ENCODE measurements at regions not wholly inside any gene's neighbourhood (a gene's known extent, or its start where the extent isn't known, plus 50 kb on each side); places are given as distances from the start of the nearest gene placed in this dataset.
"Not testable (repeated sequence)": the region's sequence is repeated elsewhere in the genome, so short reads cannot be mapped to it uniquely, and the experiment has no call there.

DNA sequence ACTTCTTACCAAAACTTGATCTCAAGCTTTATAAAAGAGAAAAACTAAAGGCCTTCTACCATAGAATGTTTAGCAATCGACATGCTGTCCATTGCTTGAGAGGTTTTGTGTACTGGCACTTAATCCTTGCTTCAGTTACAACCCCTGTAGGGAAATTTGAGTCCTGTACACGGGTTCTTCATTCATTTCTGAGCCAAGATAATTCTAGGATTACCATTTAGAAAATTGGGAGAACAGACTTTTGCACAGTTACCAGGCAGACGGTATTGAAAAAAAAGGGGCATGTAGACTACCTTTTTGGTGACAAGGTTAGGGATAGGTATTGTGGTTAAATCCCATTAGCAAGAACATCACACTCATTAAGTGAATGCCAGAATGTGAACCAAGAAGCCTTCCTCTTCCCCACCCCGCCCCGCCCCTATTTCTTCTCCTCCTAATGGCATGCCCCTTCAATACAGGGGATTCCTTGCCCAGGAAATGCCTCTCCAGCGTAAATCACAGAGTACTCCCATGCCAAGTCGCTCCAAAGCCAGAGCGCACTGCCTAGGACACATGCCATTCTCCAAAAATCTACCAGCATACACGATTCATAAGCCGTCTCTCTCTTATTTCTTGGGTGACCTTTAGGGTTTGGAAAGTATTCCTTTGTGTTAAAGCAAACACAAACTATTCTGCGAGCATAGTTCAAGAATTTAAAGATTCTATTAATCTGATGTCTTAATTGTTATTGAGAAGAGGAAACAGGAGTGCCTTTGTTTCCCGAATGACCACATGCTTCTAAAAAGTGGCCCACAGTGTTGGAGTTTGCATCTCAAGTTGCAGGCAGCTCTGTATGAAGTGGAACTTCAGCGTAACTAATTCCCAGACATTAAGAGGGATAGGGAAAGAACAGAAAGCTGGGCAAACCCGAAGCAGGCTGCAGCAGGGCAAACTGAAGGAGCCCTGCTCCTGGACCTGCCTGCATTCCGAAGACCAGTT, 164.0 kb upstream of the NR2F2 start:
- no peak for DNase-seq
- H3K4me1 ChIP-seq = no peaks in the 10 kb centered on the region
- H3K9me3 ChIP-seq = no peaks in the 10 kb centered on the region
- H3K4me3 ChIP-seq (ENCODE audit: low read depth, low read length) = no peak overlapping the region
- TF ChIP-seq, protein P1, sequence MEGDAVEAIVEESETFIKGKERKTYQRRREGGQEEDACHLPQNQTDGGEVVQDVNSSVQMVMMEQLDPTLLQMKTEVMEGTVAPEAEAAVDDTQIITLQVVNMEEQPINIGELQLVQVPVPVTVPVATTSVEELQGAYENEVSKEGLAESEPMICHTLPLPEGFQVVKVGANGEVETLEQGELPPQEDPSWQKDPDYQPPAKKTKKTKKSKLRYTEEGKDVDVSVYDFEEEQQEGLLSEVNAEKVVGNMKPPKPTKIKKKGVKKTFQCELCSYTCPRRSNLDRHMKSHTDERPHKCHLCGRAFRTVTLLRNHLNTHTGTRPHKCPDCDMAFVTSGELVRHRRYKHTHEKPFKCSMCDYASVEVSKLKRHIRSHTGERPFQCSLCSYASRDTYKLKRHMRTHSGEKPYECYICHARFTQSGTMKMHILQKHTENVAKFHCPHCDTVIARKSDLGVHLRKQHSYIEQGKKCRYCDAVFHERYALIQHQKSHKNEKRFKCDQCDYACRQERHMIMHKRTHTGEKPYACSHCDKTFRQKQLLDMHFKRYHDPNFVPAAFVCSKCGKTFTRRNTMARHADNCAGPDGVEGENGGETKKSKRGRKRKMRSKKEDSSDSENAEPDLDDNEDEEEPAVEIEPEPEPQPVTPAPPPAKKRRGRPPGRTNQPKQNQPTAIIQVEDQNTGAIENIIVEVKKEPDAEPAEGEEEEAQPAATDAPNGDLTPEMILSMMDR (IDR thresholded peaks at IDR 0.05; ENCODE audit: low read depth, low read length) = no peak
- H3K36me3 ChIP-seq = no peaks in the 10 kb centered on the region
- H3K27me3 ChIP-seq = peaks cover 3% of the 10 kb centered on the region; the same call in 1 of the 2 replicates

DNA sequence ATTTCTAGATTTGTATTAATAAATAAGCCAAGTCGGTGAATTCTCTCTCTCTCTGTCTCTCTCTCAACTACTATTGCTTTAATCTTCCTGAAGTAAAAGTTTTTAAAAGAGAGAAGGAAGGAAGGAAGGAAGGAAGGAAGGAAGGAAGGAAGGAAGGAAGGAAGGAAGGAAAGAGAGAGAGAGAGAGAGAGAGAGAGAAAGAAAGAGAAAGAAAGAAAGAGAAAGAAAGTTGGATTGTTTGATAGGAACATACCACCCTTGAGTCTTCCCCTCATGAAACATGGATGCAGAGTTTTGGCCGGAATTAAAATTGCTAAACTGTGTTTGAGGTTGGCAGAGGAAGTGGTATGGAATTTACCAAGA, 159.9 kb upstream of the NR2F2 start:
- DNase-seq; H3K4me3 ChIP-seq (ENCODE audit: low read depth, low read length); H3K4me1 ChIP-seq; H3K9me3 ChIP-seq; H3K36me3 ChIP-seq: not testable (repeated sequence)
- H3K27me3 ChIP-seq = peaks cover 10% of the 10 kb centered on the region; the same call in 1 of the 2 replicates

DNA sequence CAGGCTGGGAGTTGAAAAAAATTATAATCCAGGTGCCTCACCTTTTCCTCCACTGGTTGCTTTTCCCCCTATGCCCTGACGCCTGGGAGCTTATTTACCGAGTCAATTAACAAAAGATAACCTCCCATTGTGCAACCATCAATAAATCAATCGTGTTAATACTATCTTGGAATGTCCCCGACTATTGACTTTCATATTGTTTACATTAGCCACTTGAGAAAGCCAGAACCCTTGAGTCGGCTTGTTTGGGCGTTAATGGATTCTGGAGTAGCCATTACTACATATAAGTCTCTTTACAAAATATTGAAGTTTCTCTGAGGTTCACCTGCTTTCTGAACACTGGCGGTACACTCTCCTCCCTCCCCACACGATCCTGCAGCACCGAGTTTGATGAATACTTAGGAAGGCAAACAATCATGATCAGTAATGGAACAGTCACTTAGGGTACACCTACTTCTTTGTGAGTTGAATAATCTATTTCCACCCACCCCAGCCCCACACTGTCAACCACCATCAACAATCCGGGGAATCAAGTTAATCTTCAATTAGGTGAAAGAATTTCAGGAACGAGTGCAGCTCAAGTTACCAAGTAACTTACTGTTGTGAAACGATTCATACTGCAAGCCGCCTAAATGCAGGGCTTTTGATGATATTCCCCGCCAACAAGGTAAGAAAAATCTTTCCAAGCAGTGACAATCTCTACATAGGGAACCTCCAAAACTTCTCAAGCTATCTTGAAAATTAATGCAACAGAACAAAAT, 159.3 kb upstream of the NR2F2 start:
- peaks cover 10% of the 10 kb centered on the region; the same call in 1 of the 2 replicates for H3K27me3 ChIP-seq
- TF ChIP-seq, protein P1 (IDR thresholded peaks at IDR 0.05; ENCODE audit: low read depth, low read length) = no peak
- no peaks in the 10 kb centered on the region for H3K4me1 ChIP-seq
- no peak for DNase-seq
- H3K36me3 ChIP-seq = no peaks in the 10 kb centered on the region
- no peak overlapping the region for H3K4me3 ChIP-seq (ENCODE audit: low read depth, low read length)
- no peaks in the 10 kb centered on the region for H3K9me3 ChIP-seq

DNA sequence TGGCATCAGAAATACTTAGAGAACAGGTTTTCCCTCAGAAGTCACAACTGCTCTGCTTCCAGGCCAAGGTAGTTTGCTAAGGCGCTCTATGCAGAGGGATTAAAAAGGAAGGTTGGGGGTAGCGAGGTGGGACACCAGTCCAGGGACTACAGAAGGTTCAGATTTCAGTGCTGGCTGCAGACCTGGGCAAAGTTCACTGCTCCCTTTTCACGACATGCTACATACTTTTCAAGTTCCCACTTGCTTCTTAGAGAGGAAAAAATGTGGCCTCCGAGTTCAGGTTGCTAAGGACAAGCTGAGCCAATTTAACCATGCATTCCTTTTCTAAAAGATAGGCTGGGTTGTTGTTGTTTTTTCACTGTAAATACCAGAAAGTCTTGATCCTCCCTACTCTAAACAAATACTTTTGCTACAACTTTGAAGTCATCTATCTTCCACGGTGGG, 158.6 kb upstream of the NR2F2 start:
- Histone ChIP-seq H3K9me3 (no peaks in the 10 kb centered on the region), H3K4me3 (ENCODE audit: low read depth, low read length) (no peak overlapping the region), H3K4me1 (no peaks in the 10 kb centered on the region), H3K36me3 (no peaks in the 10 kb centered on the region), H3K27me3 (peaks cover 10% of the 10 kb centered on the region; the same call in 1 of the 2 replicates)
- TF ChIP-seq, protein P1 (IDR thresholded peaks at IDR 0.05; ENCODE audit: low read depth, low read length) = no peak
- DNase-seq = no peak

DNA sequence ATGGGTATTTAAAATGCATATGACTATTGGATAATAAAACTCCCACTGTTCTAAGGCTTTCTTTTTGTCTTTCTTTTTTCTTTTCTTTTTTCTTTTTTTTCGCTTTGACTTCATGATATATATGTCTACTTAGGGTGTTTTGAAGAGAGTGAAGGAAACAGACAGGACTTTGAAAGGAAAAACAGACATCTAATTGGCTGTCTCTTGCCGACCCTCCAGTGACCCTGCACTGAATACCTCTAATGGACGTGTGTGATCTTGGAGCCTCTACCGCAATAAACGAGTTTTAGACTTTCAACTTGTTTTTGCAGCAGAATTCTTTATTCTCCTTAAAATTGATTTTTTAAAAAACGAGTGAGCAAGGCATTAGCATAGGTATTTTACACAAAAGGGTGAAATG, 158.1 kb upstream of the NR2F2 start:
- H3K9me3 ChIP-seq = no peaks in the 10 kb centered on the region
- H3K4me3 ChIP-seq (ENCODE audit: low read depth, low read length) = no peak overlapping the region
- DNase-seq = no peak
- no peaks in the 10 kb centered on the region for H3K4me1 ChIP-seq
- peaks cover 10% of the 10 kb centered on the region; the same call in 1 of the 2 replicates for H3K27me3 ChIP-seq
- TF ChIP-seq, protein P1 (IDR thresholded peaks at IDR 0.05; ENCODE audit: low read depth, low read length) = no peak
- H3K36me3 ChIP-seq = no peaks in the 10 kb centered on the region

DNA sequence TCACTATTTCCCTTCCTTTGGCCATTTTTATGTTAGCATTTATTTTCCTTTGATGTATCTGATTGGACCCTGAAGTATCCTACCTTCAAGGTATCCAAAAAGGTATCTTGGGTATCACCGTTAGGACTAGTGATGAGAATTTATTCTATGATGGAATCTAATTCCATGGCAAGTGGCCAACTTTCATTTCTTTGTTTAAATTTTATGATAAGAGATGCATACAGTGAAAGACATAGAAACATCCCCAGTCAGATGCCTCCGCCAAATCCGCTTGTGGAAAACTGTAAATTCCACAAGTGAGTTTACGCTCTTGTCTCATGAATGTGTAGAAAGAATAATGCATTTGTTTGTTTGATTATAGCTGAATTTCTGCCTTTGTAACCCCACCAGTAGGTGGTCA, 153.7 kb upstream of the NR2F2 start:
- H3K4me3 ChIP-seq (ENCODE audit: low read depth, low read length) = no peak overlapping the region
- DNase-seq = no peak
- H3K36me3 ChIP-seq = no peaks in the 10 kb centered on the region
- H3K27me3 ChIP-seq = peaks cover 4% of the 10 kb centered on the region; the same call in 1 of the 2 replicates
- no peaks in the 10 kb centered on the region for H3K4me1 ChIP-seq
- H3K9me3 ChIP-seq = no peaks in the 10 kb centered on the region
- TF ChIP-seq, protein P1 (IDR thresholded peaks at IDR 0.05; ENCODE audit: low read depth, low read length) = no peak
